GM21390 (cell line): ENCODE measurements at regions not wholly inside any gene's neighbourhood (a gene's known extent, or its start where the extent isn't known, plus 50 kb on each side); places are given as distances from the start of the nearest gene placed in this dataset.

Source experiments
- ATAC-seq: cut with Tn5 transposase; IDR thresholded peaks from one replicate; pipeline ENCODE4 v1.9.1; 2021; ENCODE audit not compliant: unreplicated experiment

GRCh38 chr1:78415165-78415564, 75.6 kb upstream of the PTGFR start:
- no peak for ATAC-seq

- no peak for ATAC-seq
These were observed 71.5 kb upstream of the PTGFR start for GRCh38 chr1:78419309-78419708.

- no peak for ATAC-seq
These were observed 70.6 kb upstream of the PTGFR start for GRCh38 chr1:78420181-78420580.

GRCh38 chr1:78420688-78421087, 70.1 kb upstream of the PTGFR start:
- no peak for ATAC-seq

GRCh38 chr1:78424720-78425119, 66.1 kb upstream of the PTGFR start:
- ATAC-seq = no peak

GRCh38 chr1:78426408-78426807, 64.4 kb upstream of the PTGFR start:
- no peak for ATAC-seq

- no peak for ATAC-seq
These were observed 63.3 kb upstream of the PTGFR start for GRCh38 chr1:78427506-78427905.

- ATAC-seq = no peak
These were observed 58.8 kb upstream of the PTGFR start for GRCh38 chr1:78432016-78432415.

- no peak for ATAC-seq
These were observed 56.4 kb upstream of the PTGFR start for GRCh38 chr1:78434351-78434750.

- no peak for ATAC-seq
These were observed 53.8 kb upstream of the PTGFR start for GRCh38 chr1:78436961-78437360.

GRCh38 chr1:78437396-78437795, 53.4 kb upstream of the PTGFR start:
- no peak for ATAC-seq

- ATAC-seq = no peak
These were observed 52.8 kb upstream of the PTGFR start for GRCh38 chr1:78437941-78438340.

GRCh38 chr1:78440381-78440793, 50.4 kb upstream of the PTGFR start:
- no peak for ATAC-seq
